ENCODE measurements at regions not wholly inside any gene's neighbourhood (a gene's known extent, or its start where the extent isn't known, plus 50 kb on each side); places are given as distances from the start of the nearest gene placed in this dataset.

GRCh38 chr6:25036461-25036860 lies 100.7 kb upstream of the RIPOR2 start:
- DNase-seq, result no peak

GRCh38 chr6:25038300-25038699 lies 102.5 kb upstream of the RIPOR2 start:
- no peak for DNase-seq

DNA sequence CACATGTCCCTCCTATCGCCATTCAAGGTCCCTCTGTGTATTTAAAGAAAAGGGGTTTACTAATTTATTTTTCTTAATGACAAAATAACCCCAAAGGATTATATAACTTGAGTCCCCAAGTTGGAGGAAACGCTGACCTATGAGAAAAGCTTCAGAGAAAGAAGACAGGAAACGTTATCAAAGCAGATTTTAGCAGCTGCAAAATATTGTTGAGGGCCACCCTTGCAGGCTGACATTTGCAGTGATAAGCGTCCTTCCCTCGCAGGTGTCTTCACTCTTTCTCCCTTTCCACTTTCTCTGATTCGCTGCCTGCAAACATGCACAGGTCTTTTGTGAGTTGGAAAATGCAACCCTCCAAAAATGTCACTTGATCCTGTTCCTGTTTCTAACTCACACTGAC lies 103.2 kb upstream of the RIPOR2 start:
- DNase-seq, result no peak

- DNase-seq, result no peak
These were observed 105.8 kb upstream of the RIPOR2 start for GRCh38 chr6:25041485-25042035.

DNA sequence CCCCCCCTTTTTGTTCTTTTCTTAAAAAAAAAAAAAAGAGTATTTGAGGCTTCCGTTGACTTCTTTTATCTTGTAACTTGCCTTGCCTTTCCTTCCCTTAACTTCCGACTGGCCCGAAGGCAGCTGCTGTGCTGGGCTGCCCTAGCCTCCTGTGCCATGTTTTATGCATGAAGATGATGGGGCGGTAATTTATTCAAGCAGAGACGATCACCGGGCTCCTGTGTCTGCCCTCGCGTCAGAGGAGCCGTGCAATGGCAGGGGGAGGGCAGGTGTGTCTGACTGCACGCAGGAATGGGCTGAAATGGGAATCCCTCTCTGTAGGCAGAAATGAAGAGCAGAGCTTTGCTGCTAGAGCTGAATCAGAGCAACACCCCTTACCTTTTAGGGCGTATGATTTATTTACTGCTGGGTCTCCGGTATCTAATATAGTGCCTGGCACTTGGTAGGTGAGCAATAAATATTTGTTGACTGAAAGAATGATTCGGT lies 106.3 kb upstream of the RIPOR2 start:
- no peak for DNase-seq

DNA sequence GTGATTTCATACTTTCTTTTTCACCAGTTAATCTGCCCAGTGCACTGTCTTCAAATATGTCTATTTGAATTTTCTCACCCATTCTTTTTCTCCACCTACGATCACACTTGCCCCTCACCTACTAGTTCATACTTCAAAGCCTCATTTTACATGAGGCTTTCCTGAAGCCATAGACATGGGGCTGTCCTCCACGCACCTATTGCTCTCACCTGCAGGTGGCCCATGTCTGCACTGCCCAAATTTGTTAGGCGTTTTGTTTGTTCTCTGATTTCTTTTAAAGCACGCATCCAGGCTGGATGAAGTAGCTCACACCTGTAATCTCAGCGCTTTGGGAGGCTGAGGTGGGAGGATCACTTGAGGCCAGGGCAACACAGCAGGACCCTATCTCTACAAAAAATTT lies 106.8 kb upstream of the RIPOR2 start:
- no peak for DNase-seq

DNA sequence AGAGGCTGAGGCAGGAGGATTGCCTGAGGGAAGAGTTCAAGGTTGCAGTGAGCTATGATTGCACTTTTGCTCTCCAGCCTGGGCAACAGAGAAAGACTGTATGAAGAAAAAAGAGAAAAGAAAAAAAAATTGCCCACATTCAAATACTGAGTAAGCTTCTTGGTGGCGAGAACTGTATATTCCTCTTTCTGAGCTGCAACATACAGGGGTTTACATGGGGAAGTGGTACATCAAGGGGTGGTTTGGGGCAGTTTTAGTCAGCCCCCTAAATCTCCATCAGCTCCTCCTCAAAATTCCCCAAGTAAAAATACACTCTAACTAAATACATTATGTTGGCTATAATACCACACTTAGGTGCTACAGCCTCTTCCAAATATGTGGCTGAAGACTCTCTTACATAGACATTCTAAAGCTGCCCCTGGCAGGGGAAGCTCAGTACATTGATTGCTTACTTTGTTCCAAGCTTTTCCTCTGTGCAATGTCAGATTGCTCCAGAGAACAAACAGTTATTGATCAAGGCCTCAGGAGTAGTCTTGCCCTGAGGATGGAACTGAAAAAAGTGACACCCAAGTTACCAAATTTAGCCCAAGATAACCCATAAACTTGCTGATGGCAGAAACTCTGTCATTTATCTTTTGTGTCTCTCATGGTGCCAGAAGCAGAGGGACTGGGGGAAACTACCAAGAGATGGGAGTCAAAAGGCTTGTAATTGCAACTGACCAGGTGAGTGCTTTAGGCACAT lies 107.4 kb upstream of the RIPOR2 start:
- DNase-seq, result no peak

DNA sequence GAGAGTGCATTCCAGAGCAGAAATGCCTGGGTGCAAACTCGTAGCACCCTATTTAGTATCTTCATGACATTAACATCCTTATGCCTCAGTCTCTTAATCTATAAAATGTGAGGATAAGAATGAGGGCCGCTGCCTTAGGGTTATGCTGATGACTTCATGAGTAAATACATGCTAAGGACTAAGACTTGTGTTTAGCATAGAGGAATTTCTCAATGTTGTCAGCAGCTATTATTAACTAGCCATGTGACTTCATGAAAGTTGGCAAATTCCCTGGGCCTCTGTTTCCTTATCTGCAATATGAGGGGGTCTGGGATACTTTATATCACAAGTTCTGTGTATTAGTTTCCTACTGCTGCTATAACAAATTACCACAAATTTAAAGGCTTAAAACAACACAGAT lies 108.1 kb upstream of the RIPOR2 start:
- no peak for DNase-seq

DNA sequence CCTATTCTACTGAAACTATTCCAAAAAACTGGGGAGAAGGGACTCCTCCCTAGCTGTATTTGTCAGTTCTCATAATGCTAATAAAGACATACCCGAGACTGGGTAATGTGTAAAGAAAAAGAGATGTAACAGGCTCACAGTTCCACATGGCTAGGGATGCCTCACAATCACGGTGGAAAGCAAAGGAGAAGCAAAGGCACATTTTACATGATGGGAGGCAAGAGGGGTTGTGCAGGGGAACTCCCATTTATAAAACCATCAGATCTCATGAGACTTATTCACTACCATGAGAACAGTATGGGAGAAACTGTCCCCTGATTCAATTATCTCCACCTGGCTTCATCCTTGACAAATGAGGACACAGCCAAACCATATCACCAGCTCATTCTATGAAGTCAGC lies 111.2 kb upstream of the RIPOR2 start:
- no peak for DNase-seq

DNA sequence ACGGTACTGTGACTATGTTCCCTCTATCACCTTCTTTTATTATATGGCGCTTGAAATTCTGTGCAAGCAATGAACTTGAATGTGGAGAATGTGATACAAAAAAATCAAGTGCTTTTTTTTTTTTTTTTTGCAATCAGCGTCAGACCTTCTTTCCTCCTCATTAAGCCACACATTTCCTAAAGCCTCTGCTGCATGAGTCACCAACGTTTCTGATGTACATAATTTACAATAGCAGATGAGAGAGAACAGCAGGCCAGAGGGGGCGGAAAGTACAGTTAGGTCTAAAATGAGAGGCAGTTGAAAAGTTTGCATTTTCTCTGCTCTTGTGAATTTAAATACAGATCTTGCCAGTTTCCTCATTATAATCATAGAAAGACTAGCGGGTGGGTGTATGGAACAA lies 114.6 kb upstream of the RIPOR2 start:
- peak in 18 of 56 donors; percentile 5 to 72 (median 23) for DNase-seq

GRCh38 chr6:25051083-25051482 lies 115.3 kb upstream of the RIPOR2 start:
- DNase-seq, result no peak

DNA sequence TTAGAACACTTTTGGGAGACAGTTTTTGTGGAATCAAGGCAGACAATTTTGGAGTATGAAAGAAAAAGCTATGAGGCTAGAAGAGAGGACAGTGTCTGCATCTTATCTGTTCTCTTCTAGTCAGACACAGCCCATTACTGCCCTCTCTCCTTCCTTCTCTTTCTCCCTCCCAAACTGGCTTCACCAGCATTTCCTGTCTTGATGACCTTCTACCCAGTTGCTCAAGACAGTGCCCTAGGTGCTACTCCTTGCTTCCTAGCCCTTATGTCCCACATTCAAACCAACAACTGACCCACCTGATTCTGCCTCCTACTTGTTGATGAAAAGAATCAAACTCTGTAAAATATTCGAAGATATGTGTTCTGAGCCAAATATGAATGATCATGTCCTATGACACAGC lies 116.4 kb upstream of the RIPOR2 start:
- no peak for DNase-seq

DNA sequence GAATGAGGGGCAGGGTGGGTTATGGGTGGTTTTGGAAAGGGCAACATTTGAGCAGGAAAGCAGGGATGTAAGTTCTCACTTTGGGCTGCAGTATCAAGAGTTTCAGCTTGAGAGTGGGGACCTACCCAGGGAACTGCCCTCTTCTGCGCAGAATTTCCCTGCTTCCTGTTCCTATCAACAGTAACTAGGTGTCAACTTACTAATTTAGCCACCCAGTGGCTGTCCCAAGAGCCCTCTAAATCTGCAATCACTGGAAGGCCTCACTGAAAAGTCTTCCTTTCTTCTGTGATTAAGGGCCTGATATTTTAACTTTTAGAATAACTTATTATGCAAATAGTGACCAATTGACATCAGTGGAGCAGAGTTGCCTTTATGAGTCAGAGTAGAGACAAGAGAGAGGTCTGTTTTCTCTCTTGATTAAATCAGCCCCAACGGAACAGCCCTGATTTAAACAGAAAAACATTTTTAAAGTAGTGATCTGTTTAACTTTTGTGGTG lies 118.2 kb upstream of the RIPOR2 start:
- DNase-seq, result no peak

DNA sequence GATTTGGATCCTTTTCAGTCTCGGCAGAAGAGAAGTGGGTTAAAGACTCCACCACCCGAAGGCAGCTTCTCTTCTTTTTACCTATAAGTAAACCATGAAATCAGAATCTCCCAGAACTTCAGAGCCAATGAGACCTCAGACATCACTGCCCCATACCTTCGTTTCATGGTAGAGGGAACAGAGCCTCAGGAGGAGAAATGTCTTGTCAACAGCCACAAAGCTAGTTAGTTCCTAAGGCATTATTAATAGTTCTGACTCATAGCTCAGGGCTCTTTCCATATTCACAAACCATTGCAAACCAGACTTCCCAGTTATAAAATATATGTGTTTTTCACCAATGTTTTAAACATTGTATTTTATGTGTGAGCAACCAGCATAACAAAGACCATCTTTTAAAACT lies 118.7 kb upstream of the RIPOR2 start:
- DNase-seq, result no peak

DNA sequence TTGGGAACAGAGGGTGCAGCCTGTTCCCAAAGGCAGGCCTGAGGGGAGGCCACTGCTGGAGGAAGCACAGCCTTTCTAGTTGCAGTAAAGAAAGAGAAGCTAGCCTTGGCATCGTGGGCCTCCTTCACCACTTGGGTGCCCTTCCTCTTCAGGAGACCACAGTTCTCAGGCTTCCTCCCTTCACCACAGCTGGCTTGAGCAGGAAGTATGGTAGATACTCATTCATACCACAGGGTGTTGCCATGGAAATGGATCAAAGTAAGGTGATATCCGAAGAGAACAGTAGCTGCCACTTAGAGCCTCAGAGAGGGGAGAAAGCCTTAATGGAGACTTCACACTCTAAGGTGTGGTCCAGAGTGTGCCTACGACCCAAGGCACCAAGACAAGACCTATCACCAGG lies 120.4 kb upstream of the RIPOR2 start:
- DNase-seq, result no peak

- no peak for DNase-seq
These were observed 121.5 kb upstream of the RIPOR2 start for GRCh38 chr6:25057111-25057905.

GRCh38 chr6:25058441-25058840 lies 122.7 kb upstream of the RIPOR2 start:
- no peak for DNase-seq

DNA sequence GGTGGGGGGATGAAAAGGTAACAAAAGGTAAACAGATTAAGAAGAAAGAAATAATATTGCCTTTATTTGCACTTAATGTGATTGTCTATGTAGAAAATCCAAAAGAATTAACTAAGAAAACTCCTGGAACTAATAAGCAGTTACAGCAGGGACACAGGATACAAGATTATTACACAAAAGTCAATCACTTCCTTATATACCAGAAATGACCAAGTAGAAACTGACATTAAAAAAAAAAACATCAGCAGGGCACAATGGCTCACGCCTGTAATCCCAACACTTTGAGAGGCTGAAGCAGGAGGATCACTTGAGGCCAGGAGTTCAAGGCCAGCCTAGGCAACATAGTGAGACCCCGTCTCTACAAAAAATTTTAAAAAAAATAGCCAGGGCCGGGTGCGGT lies 123.2 kb upstream of the RIPOR2 start:
- DNase-seq, result no peak

DNA sequence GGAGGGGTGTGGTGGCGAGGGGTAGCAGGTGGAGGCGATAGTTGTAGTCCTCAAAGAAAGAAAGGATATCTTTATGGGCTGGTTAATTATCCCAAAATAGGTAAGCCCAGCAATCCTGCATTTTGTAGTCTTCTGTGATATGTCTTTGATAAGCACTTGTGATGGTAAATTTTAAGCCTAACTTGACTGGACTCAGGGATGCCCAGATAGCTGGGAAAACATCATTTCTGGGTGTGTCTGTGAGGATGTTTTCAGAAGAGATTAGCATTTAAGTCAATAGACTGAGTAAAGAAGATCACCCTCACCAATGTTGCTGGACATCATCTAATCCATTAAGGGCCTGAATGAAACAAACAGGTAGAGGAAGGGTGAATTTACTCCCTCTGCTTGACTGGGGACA lies 124.8 kb upstream of the RIPOR2 start:
- DNase-seq, result no peak

DNA sequence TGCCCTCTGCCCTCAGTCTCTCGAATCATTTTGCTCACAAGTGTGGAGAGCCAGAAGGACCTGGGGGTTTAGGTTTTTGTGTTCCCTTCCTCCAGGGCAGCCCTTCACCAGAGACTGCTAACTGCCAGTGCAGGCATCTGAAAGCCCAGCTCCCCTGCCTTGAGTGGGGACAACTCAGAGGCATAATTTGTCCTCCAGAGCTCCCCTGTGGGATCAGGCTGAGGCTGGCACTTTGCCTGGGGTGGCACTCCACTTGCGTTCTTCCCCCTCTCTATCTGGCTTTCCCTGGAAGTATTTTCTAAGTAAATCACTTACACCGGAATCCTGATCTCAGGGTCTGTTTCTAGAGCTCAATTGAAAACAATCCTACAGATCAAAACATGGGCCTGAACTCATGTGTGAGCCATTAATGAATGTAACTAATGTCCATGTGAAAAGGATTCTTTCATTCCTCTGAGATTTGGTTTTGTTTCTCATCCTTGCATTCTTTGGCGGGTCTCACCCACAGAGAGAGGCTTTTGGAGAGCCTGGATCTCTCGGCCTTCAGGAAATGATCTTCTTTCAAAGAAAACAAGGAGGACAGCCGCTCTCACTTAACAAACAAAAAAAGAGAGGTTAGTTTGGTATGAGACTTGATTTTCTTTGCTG lies 125.7 kb upstream of the RIPOR2 start:
- DNase-seq, result no peak

GRCh38 chr6:25062070-25062811 lies 126.5 kb upstream of the RIPOR2 start:
- DNase-seq, result no peak

Measured in amygdala (tissue), 56 donors.